Panc1 (cell line): ENCODE measurements at regions not wholly inside any gene's neighbourhood (a gene's known extent, or its start where the extent isn't known, plus 50 kb on each side); places are given as distances from the start of the nearest gene placed in this dataset.
"Not testable (repeated sequence)": the region's sequence is repeated elsewhere in the genome, so short reads cannot be mapped to it uniquely, and the experiment has no call there.

ENCODE experiments used
- ATAC-seq: fragments of 200-7000 bp; cut with Tn5 transposase; 2 replicates; pipeline ENCODE4 v1.9.1; 2020; ENCODE audit warnings: mild to moderate bottlenecking, moderate library complexity
- BruUV-seq: library from RNA; stranded (reverse); fragments of 400-500 nt; replicated peaks from 2 replicates; lab custom pipeline; 2021; lab: Mats Ljungman, UMichigan
- CTCF ChIA-PET: fragments of 300-600 bp; sonication (Branson Sonifier 250); formaldehyde crosslinking; loops from one replicate; lab custom pipeline; 2022; ENCODE audit warnings: antibody characterized with exemption; lab: Charles Lee
- POLR2A ChIA-PET: fragments of 300-600 bp; sonication (Branson Sonifier 250); formaldehyde crosslinking; loops from one replicate; lab custom pipeline; 2022; ENCODE audit warnings: antibody characterized with exemption; lab: Charles Lee
- DNase-seq: peaks from one replicate; pipeline ENCODE4 v3.0.0-alpha.2; 2010; ENCODE audit warnings: low read depth, low spot score
- H3K27ac ChIP-seq: 2 replicates; pipeline ENCODE4 v1.5.1; 2011; ENCODE audit warnings: mild to moderate bottlenecking, low read length, inconsistent platforms
- H3K27me3 ChIP-seq: fragments of 200-500 bp; sonication (Bioruptor generic); 2 replicates; pipeline ENCODE4 v1.6.0; 2014; ENCODE audit warnings: low read length, inconsistent platforms; ENCODE audit not compliant: control insufficient read depth, insufficient read depth
- H3K36me3 ChIP-seq: fragments of 200-500 bp; sonication (Bioruptor generic); 2 replicates; pipeline ENCODE4 v1.5.1; 2014; ENCODE audit warnings: inconsistent platforms, mild to moderate bottlenecking, low read length, moderate library complexity; ENCODE audit not compliant: control insufficient read depth, insufficient read depth
- H3K4me1 ChIP-seq: 2 replicates; pipeline ENCODE4 v1.5.1; 2011; ENCODE audit warnings: inconsistent platforms, mild to moderate bottlenecking, low read length, moderate library complexity; ENCODE audit not compliant: control insufficient read depth, insufficient read depth
- H3K4me3 ChIP-seq, 2 experiments: 2 replicates each; pipeline ENCODE4 v1.5.1; 2011 to 2012; ENCODE audit warnings: low read depth in 2 of 2, low read length in 2 of 2, mild to moderate bottlenecking in 2 of 2, inconsistent platforms in 1 of 2, moderate library complexity in 1 of 2
- H3K9me3 ChIP-seq: fragments of 200-500 bp; sonication (Bioruptor generic); 2 replicates; pipeline ENCODE4 v1.5.1; 2014; ENCODE audit warnings: low read depth, mild to moderate bottlenecking, inconsistent platforms, low read length, moderate library complexity; ENCODE audit not compliant: control insufficient read depth, insufficient read depth
- POLR2AphosphoS5 ChIP-seq: IDR thresholded peaks from 2 replicates; pipeline ENCODE4 v1.6.1; 2012; ENCODE audit warnings: mild to moderate bottlenecking, low read depth, low read length, moderate library complexity
- SIN3A ChIP-seq: IDR thresholded peaks from 2 replicates; pipeline ENCODE4 v1.6.1; 2012; ENCODE audit warnings: low read depth, mild to moderate bottlenecking, low read length, moderate library complexity, borderline replicate concordance; ENCODE audit not compliant: insufficient read depth
- TCF7L2 ChIP-seq: IDR thresholded peaks from 2 replicates; pipeline ENCODE4 v1.6.1; 2011; ENCODE audit warnings: mild to moderate bottlenecking, low read depth, low read length, inconsistent platforms
- in situ Hi-C: cut with HindIII; loops from 2 replicates; pipeline ENCODE4 v1.10.0; 2016; ENCODE audit warnings: low sequenced_read_pairs, low pct_unique_long_range_greater_than_20kb
- intact Hi-C: fragments of 100-400 bp; cut with micrococcal nuclease; formaldehyde crosslinking; loops from one replicate; pipeline ENCODE4 v1.10.0; 2022; ENCODE audit not compliant: unreplicated experiment
- TF ChIP-seq, protein P1 (sequence below): fragments of 450-650 bp; IDR thresholded peaks from 2 replicates; pipeline ENCODE4 v1.5.1; 2017; ENCODE audit warnings: mild to moderate bottlenecking
- TF ChIP-seq, protein P2 (sequence below), 2 experiments: IDR thresholded peaks; 2 replicates each; pipeline ENCODE4 v1.6.1; 2011 to 2012; ENCODE audit warnings: low read depth in 2 of 2, control low read depth in 1 of 2, low read length in 1 of 2, mild to moderate bottlenecking in 1 of 2, moderate library complexity in 1 of 2; ENCODE audit not compliant: insufficient read depth in 1 of 2

DNA sequence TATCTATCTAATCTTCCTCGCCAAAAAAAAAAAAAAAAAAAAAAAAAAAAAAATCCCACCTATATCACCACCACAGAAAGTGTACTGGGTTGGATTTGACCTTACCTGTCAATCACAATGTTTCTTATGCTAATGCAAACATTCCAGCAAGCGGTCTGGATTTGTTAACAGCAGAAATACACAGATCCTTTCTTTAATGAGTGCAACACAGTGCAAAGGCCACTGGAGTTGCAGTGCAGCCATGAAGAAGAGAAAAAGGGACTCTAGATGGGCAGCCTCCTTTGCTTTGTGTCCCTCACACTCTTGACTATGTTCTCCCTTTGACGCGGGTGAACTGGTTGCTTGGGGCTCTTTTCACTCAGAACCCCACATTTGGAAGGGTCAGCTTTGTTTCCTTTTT, 127.3 kb upstream of the PRKCQ start:
- no peaks in the 10 kb centered on the region for H3K4me1 ChIP-seq
- H3K4me3 ChIP-seq, result no peak overlapping the region
- no peaks in the 10 kb centered on the region for H3K36me3 ChIP-seq
- TF ChIP-seq SIN3A, result no peak
- no peaks in the 10 kb centered on the region; the same call in 1 of the 2 replicates for H3K27me3 ChIP-seq
- ChIA-PET POLR2A (no interaction called here), CTCF (no interaction called here)
- DNase-seq, result no peak
- H3K27ac ChIP-seq, result no peak overlapping the region
- BruUV-seq, result no TSS peak
- H3K9me3 ChIP-seq, result no peaks in the 10 kb centered on the region
- ATAC-seq, result no peak
- intact Hi-C loops (no loop called here), in situ Hi-C loops (no loop called here)

DNA sequence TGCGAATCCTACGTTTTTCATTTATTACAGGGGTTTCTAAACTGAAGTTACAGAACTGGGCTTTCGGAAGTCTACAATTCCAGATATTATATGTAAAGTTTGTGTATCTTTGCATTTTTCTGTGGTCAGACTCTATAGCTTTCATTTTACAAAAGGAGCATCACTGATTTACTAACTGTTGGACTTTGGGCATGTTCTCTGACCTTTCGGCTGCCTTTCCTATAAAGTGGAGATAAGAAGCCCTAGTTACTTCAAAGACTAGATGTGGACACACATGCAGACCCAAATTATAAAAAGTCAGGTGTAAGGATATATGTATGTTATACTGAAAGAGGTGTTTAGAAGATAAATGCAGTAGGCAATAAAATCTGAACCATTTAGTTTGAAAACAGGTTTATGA, 126.6 kb upstream of the PRKCQ start:
- Histone ChIP-seq H3K27ac (no peak overlapping the region), H3K27me3 (no peaks in the 10 kb centered on the region; the same call in 1 of the 2 replicates), H3K9me3 (no peaks in the 10 kb centered on the region), H3K4me1 (no peaks in the 10 kb centered on the region), H3K4me3 (no peak overlapping the region), H3K36me3 (no peaks in the 10 kb centered on the region)
- TF ChIP-seq, protein P1, sequence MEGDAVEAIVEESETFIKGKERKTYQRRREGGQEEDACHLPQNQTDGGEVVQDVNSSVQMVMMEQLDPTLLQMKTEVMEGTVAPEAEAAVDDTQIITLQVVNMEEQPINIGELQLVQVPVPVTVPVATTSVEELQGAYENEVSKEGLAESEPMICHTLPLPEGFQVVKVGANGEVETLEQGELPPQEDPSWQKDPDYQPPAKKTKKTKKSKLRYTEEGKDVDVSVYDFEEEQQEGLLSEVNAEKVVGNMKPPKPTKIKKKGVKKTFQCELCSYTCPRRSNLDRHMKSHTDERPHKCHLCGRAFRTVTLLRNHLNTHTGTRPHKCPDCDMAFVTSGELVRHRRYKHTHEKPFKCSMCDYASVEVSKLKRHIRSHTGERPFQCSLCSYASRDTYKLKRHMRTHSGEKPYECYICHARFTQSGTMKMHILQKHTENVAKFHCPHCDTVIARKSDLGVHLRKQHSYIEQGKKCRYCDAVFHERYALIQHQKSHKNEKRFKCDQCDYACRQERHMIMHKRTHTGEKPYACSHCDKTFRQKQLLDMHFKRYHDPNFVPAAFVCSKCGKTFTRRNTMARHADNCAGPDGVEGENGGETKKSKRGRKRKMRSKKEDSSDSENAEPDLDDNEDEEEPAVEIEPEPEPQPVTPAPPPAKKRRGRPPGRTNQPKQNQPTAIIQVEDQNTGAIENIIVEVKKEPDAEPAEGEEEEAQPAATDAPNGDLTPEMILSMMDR, result no peak
- no TSS peak for BruUV-seq
- POLR2A ChIA-PET, result no interaction called here
- in situ Hi-C loops, result no loop called here
- intact Hi-C loops, result no loop called here
- DNase-seq (no peak), ATAC-seq (no peak)
- CTCF ChIA-PET, result no interaction called here

DNA sequence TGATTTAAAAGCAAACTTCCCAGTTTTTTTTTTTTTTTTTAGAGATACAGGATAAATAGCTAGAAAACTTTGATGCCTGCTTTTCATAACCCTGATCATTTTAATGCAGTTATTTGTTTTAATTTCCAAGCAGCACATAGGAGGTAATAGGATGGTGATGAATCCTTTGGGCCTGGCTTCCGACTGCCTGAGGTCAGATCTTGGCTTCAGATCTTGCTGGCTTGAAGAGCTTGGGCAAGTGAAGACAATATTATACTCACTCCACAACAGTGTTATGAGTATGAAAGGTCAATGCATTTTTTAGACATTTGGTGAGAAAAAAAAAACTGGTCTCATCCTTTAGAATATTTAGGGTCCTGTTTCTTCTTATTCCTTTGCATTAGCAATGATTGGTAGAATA, 124.8 kb upstream of the PRKCQ start:
- BruUV-seq, result no TSS peak
- Histone ChIP-seq H3K27me3 (no peaks in the 10 kb centered on the region; the same call in 1 of the 2 replicates), H3K9me3 (no peaks in the 10 kb centered on the region), H3K36me3 (no peaks in the 10 kb centered on the region), H3K27ac (no peak overlapping the region), H3K4me1 (no peaks in the 10 kb centered on the region), H3K4me3 (no peak overlapping the region)
- intact Hi-C loops (no loop called here), in situ Hi-C loops (no loop called here)
- DNase-seq, result no peak
- no peak for ATAC-seq
- CTCF ChIA-PET, result no interaction called here
- POLR2A ChIA-PET, result no interaction called here
- TF ChIP-seq, protein P1, result no peak
- TF ChIP-seq, protein P2, sequence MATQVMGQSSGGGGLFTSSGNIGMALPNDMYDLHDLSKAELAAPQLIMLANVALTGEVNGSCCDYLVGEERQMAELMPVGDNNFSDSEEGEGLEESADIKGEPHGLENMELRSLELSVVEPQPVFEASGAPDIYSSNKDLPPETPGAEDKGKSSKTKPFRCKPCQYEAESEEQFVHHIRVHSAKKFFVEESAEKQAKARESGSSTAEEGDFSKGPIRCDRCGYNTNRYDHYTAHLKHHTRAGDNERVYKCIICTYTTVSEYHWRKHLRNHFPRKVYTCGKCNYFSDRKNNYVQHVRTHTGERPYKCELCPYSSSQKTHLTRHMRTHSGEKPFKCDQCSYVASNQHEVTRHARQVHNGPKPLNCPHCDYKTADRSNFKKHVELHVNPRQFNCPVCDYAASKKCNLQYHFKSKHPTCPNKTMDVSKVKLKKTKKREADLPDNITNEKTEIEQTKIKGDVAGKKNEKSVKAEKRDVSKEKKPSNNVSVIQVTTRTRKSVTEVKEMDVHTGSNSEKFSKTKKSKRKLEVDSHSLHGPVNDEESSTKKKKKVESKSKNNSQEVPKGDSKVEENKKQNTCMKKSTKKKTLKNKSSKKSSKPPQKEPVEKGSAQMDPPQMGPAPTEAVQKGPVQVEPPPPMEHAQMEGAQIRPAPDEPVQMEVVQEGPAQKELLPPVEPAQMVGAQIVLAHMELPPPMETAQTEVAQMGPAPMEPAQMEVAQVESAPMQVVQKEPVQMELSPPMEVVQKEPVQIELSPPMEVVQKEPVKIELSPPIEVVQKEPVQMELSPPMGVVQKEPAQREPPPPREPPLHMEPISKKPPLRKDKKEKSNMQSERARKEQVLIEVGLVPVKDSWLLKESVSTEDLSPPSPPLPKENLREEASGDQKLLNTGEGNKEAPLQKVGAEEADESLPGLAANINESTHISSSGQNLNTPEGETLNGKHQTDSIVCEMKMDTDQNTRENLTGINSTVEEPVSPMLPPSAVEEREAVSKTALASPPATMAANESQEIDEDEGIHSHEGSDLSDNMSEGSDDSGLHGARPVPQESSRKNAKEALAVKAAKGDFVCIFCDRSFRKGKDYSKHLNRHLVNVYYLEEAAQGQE (IDR thresholded peaks at IDR 0.05; ENCODE audit: insufficient read depth in 1 of 2, low read depth in 2 of 2, low read length in 1 of 2), result no peak
- no peak for TF ChIP-seq TCF7L2
- TF ChIP-seq SIN3A, result no peak
- no peak for TF ChIP-seq POLR2AphosphoS5

DNA sequence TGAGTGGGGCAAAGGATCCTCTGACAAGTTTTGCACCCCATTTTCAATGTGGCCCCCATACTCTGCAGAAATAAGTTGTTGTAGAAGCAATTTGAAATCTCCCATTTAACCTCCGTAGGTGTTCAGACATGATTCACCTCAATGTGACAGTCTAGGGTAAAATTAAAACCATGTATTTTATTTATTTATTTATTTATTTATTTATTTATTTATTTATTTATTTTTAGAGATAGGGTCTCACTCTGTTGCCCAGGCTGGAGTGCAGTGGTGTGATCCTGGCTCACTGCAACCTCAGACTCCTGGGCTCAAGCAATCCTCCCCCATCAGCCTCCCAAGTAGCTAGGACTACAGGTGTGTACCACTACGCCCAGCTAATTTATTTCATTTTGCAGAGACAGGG, 122.8 kb upstream of the PRKCQ start:
- H3K27me3 ChIP-seq, BruUV-seq, CTCF ChIA-PET: not testable (repeated sequence)

More for the DNA sequence above, 122.8 kb upstream of the PRKCQ start:
- in situ Hi-C loops, H3K4me1 ChIP-seq, intact Hi-C loops, DNase-seq, ATAC-seq, H3K27ac ChIP-seq, H3K9me3 ChIP-seq, H3K36me3 ChIP-seq, H3K4me3 ChIP-seq, POLR2A ChIA-PET: not testable (repeated sequence)
